Heart left ventricle (tissue), 16 donors: ENCODE measurements at regions not wholly inside any gene's neighbourhood (a gene's known extent, or its start where the extent isn't known, plus 50 kb on each side); places are given as distances from the start of the nearest gene placed in this dataset.

ENCODE experiments used
- ATAC-seq, 4 donors: fragments of 200-7000 bp; cut with Tn5 transposase; one replicate each; pipeline ENCODE4 v1.9.1; 2020 to 2022; ENCODE audit warnings: moderate library complexity in 4 of 4, mild to moderate bottlenecking in 3 of 4, moderate number of reproducible peaks in 1 of 4
- DNase-seq, 5 donors: peaks; one replicate each; pipeline ENCODE4 v3.0.0-alpha.2; 2020
- H3K27ac ChIP-seq, 12 donors: fragments of 200-600 bp; sonication (generic) in 4 of 12; one replicate each; pipeline versions ENCODE4 v1.5.0 to v1.8.0; 2016 to 2022; ENCODE audit warnings: mild to moderate bottlenecking in 2 of 12
- H3K27me3 ChIP-seq, 9 donors: fragments of 200-600 bp; sonication (generic) in 2 of 9; one replicate each; pipeline versions ENCODE4 v1.5.1 to v1.8.0; 2016 to 2022; ENCODE audit warnings: mild to moderate bottlenecking in 3 of 9
- H3K36me3 ChIP-seq, 9 donors: fragments of 200-600 bp; sonication (generic) in 2 of 9; one replicate each; pipeline versions ENCODE4 v1.5.0 to v1.8.0; 2018 to 2022; ENCODE audit warnings: mild to moderate bottlenecking in 2 of 9
- H3K4me1 ChIP-seq, 12 donors: fragments of 200-600 bp; sonication (generic) in 4 of 12; one replicate each; pipeline versions ENCODE4 v1.5.0 to v1.8.0; 2016 to 2022; ENCODE audit warnings: mild to moderate bottlenecking in 3 of 12
- H3K4me3 ChIP-seq, 12 donors: fragments of 200-600 bp; sonication (generic) in 4 of 12; one replicate each; pipeline versions ENCODE4 v1.5.0 to v1.8.0; 2017 to 2022; ENCODE audit warnings: mild to moderate bottlenecking in 9 of 12, moderate library complexity in 4 of 12
- H3K9me3 ChIP-seq, 12 donors: fragments of 200-600 bp; sonication (generic) in 4 of 12; one replicate each; pipeline versions ENCODE4 v1.5.0 to v1.8.0; 2016 to 2022; ENCODE audit warnings: mild to moderate bottlenecking in 1 of 12
- POLR2A ChIP-seq, 2 donors: fragments of 450-650 bp; IDR thresholded peaks; one replicate each; pipeline ENCODE4 v1.6.1; 2017; ENCODE audit warnings: antibody characterized with exemption in 2 of 2, mild to moderate bottlenecking in 2 of 2, moderate library complexity in 2 of 2
- WGBS, 4 donors: extraction: QIAGEN DNeasy Blood & Tissue Kit in 2 of 4; methylation state at CpG; one replicate each; pipeline versions ENCODE4 v1.1.5 to v1.1.7; 2013 to 2018; 5-methylcytosine and 5-hydroxymethylcytosine counted together
- intact Hi-C, 10 donors: fragments of 100-400 bp; cut with DNase I; formaldehyde crosslinking; loops; one replicate each; pipeline versions ENCODE4 v1.11.1 to v1.14.2; 2022
- TF ChIP-seq, protein P1 (sequence below), 12 donors: fragments of 200-600 bp; sonication (generic) in 4 of 12; IDR thresholded peaks; one replicate each; pipeline versions ENCODE4 v1.5.0 to v1.8.0; 2018 to 2022; ENCODE audit warnings: antibody characterized with exemption in 12 of 12, mild to moderate bottlenecking in 5 of 12
- donor health status: ischemic (EF 13 %, LVEDD 7.1; RV severe dilation, severe dysfunction).
- donor health status: healthy with polysubstance abuse.
- donor health status: DM: no; HTN: yes; CAD: no.
- donor health status: DM: no; HTN: no; CAD: no.
- donor health status: ischemic (EF 25% LVEDD 6.9; RV normal size, moderate dysfunction).
- donor health status: ischemic (EF 25% LVEDD 5.7; RV mildly dilated, moderate dysfunction).
- donor health status: healthy.
- donor health status: DM: yes; HTN: yes; CAD: no.
- donor health status: ischemic (EF 35%, LVEDD 5.7; RV mildly dilated, moderate dysfunction).
- donor health status: nonischemic (EF 11% LVEDD 7.7; RV severe dilation, severe dysfunction).
- donor health status: DM: yes; HTN: yes; CAD: no.
- donor health status: PGD.
- donor health status: ischemic (EF 29% LVEDD 5.4; RV normal size, mild dysfunction).
- donor health status: nonischemic (EF 23%, LVEDD 6.1; RV moderate dilation, normal function).

DNA sequence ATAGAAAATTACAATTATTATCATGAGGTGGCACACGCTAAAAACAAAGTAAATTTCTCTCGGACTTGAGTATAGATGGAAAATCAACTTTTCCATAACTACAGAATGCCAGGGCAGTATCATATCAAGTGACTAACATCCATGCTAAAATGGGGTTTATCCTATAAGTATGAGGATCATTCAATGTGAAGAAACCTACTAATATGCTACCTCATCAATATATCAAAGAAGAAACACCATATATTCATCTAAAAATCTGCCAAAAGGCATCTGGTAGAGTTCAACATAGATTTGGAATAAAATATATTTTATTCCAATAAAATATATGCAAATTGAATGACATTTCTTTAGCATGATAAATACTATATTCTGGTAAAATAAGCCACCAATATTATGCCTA, 894.4 kb downstream of the MCTP2 start:
- intact Hi-C loops = no loop called here
- 93 to 98% (median 96%) methylated on average over 2 of the region's 2 CpGs for WGBS, 4 donors
- no peak for ATAC-seq

DNA sequence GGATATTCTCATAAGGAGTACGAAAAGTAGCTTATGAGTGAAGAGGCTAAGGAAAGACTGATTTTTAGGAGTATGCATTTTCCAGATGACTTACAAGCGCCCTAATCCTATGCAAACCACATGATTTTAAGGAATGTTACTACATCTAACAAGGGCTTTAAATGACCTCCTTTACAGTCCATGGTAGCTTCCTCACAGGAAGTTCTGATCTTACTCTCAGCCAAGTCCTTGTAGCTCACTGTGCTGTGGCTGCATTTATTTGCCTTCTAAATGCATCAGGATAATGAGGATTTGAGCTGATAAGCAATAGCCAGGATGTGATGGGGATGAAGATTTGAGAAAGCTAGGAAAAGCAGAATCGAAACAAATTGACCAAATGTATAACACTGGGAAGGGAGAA, 896.0 kb downstream of the MCTP2 start:
- Histone ChIP-seq H3K36me3 (no peaks in the 10 kb centered on the region), H3K4me3 (no peak overlapping the region), H3K4me1 (peaks cover 0 to 39% (median 12%) of the 10 kb centered on the region in 12 donors), H3K9me3 (no peaks in the 10 kb centered on the region), H3K27me3 (no peaks in the 10 kb centered on the region), H3K27ac (no peak overlapping the region)
- 58 to 81% (median 72%) methylated on average over 3 of the region's 3 CpGs for WGBS, 4 donors
- DNase-seq (no peak), ATAC-seq (no peak)
- intact Hi-C loops = no loop called here
- TF ChIP-seq, protein P1, sequence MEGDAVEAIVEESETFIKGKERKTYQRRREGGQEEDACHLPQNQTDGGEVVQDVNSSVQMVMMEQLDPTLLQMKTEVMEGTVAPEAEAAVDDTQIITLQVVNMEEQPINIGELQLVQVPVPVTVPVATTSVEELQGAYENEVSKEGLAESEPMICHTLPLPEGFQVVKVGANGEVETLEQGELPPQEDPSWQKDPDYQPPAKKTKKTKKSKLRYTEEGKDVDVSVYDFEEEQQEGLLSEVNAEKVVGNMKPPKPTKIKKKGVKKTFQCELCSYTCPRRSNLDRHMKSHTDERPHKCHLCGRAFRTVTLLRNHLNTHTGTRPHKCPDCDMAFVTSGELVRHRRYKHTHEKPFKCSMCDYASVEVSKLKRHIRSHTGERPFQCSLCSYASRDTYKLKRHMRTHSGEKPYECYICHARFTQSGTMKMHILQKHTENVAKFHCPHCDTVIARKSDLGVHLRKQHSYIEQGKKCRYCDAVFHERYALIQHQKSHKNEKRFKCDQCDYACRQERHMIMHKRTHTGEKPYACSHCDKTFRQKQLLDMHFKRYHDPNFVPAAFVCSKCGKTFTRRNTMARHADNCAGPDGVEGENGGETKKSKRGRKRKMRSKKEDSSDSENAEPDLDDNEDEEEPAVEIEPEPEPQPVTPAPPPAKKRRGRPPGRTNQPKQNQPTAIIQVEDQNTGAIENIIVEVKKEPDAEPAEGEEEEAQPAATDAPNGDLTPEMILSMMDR (IDR thresholded peaks at IDR 0.05) = no peak
- no peak for TF ChIP-seq POLR2A (IDR thresholded peaks at IDR 0.05)

More for the DNA sequence above, 894.4 kb downstream of the MCTP2 start:
- Histone ChIP-seq H3K4me3 (no peak overlapping the region), H3K27ac (no peak overlapping the region), H3K4me1 (peaks cover 0 to 26% (median 12%) of the 10 kb centered on the region in 12 donors), H3K36me3 (no peaks in the 10 kb centered on the region), H3K27me3 (no peaks in the 10 kb centered on the region), H3K9me3 (no peaks in the 10 kb centered on the region)
- TF ChIP-seq, protein P1 (IDR thresholded peaks at IDR 0.05) = no peak
- TF ChIP-seq POLR2A (IDR thresholded peaks at IDR 0.05) = no peak
- DNase-seq = no peak

DNA sequence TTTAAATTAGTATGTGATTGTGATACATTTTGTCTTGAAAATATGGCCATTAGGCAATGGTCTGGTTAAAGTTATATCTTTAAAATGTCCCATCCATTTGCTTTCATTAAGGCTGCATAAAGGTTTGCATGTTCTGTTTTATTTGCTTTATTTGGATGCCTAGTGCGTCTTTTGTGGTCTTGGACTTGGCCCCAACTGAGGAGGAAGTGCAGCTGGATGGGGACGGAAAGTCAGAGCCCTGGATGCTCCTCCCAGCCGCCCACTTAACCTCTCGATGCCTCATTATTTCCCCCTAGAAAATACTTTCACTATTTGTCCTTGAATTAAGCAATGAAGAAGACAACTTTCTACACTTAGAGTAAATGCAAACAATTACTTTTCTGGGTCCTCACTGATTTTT, 898.2 kb downstream of the MCTP2 start:
- peak in 4 of 5 donors; percentile 31 to 58 (median 48) for DNase-seq
- ATAC-seq = peak in 2 of 4 donors; percentile 77 to 82
- TF ChIP-seq POLR2A (IDR thresholded peaks at IDR 0.05) = no peak
- H3K4me1 ChIP-seq = peaks cover 0 to 39% (median 12%) of the 10 kb centered on the region in 12 donors
- WGBS, 4 donors = 22 to 42% (median 28%) methylated on average over 3 to 4 of the region's 4 CpGs
- intact Hi-C loops = no loop called here
- H3K27ac ChIP-seq = peak overlapping the region in 2 of 12 donors; percentile 24 to 48
- H3K36me3 ChIP-seq = no peaks in the 10 kb centered on the region
- no peaks in the 10 kb centered on the region for H3K27me3 ChIP-seq
- peak overlapping the region in 1 of 12 donors; percentile 24 for H3K4me3 ChIP-seq
- H3K9me3 ChIP-seq = no peaks in the 10 kb centered on the region

DNA sequence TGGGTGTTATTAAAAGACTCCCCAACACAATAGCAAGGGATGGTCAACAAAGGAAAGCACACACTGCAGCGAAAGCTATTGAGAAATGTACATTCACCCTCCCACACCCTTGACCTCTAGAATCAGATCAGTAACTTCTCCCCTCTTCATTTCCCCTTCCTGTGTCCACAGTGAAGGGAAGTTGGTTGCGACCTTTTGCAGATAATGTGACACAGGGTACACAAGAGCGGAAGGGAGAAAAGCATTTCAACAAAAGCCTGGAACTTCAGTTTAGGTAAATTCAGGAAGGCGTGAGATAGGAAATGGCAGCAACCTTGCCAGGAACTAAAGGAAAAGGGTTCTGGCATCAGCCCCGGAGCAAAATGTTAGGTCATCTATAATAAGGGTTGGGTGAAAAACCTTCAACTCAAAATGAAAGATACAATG, 899.8 kb downstream of the MCTP2 start:
- no peak overlapping the region for H3K4me3 ChIP-seq
- 59 to 72% (median 62%) methylated on average over 5 of the region's 5 CpGs for WGBS, 4 donors
- no peaks in the 10 kb centered on the region for H3K36me3 ChIP-seq
- DNase-seq (peak in 4 of 5 donors; percentile 15 to 27 (median 22)), ATAC-seq (peak; percentile 26 to 86 (median 81))
- H3K27ac ChIP-seq = peak overlapping the region in 1 of 12 donors; percentile 49
- no peaks in the 10 kb centered on the region for H3K27me3 ChIP-seq
- H3K9me3 ChIP-seq = no peaks in the 10 kb centered on the region
- TF ChIP-seq, protein P1 (IDR thresholded peaks at IDR 0.05) = no peak
- no peak for TF ChIP-seq POLR2A (IDR thresholded peaks at IDR 0.05)
- intact Hi-C loops = no loop called here
- peaks cover 0 to 39% (median 12%) of the 10 kb centered on the region in 12 donors for H3K4me1 ChIP-seq

DNA sequence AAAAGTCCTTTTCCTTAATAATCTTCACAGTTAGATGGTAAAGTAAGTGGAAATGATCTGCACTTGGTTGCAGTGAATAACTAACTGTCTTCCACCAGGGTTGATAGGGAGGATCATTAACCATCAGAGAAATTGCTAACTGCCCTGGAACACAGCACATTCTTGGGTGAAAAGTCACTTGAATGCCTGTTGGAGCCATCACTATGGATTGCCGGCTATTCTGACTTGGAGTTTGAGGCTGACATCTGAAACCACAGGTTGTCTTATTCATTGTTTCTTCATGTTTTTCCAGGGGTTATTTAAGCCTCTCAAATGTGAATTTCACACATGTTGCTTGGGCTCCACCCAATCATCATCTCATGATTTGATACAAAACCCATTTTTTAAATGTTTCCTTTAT, 901.4 kb downstream of the MCTP2 start:
- WGBS, 4 donors = 87 to 100% (median 90%) methylated on average over 1 of the region's 1 CpG

More for the DNA sequence above, 901.4 kb downstream of the MCTP2 start:
- Histone ChIP-seq H3K27ac (peak overlapping the region in 1 of 12 donors; percentile 4), H3K4me1 (peaks cover 0 to 31% (median 12%) of the 10 kb centered on the region in 12 donors), H3K36me3 (no peaks in the 10 kb centered on the region), H3K27me3 (no peaks in the 10 kb centered on the region), H3K4me3 (no peak overlapping the region), H3K9me3 (no peaks in the 10 kb centered on the region)
- no peak for TF ChIP-seq POLR2A (IDR thresholded peaks at IDR 0.05)
- TF ChIP-seq, protein P1 (IDR thresholded peaks at IDR 0.05) = no peak
- no peak for ATAC-seq
- intact Hi-C loops = no loop called here
- DNase-seq = no peak
